VCaP (cell line): ENCODE measurements at regions not wholly inside any gene's neighbourhood (a gene's known extent, or its start where the extent isn't known, plus 50 kb on each side); places are given as distances from the start of the nearest gene placed in this dataset.

Experiments
- H3K27ac ChIP-seq: fragments of 450-650 bp; 2 replicates; pipeline ENCODE4 v1.5.1; 2017
- TF ChIP-seq, protein P1 (sequence below): fragments of 450-650 bp; conservative IDR thresholded peaks from 2 replicates; pipeline ENCODE4 v1.5.1; 2017; ENCODE audit warnings: mild to moderate bottlenecking, moderate library complexity

DNA sequence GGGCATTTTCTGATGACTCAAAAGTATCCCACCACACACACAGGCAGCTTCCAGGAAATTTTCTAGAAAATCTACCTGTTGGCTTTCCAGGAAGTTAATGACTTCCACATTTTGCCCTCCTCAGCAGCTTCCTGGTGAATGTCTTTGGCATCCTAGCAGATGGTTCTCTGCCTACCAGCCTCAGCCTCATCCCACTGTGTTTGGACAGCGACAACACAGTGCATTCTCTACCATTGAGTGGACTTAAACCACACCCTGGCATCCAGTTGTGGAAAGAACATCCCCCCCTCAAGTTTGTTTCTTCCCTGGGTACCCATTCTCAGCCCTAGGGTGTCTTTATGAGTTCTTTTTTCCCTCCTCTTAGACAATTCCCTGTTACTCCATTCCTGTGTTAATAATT lies 50.8 kb upstream of the GADL1 start:
- TF ChIP-seq, protein P1, sequence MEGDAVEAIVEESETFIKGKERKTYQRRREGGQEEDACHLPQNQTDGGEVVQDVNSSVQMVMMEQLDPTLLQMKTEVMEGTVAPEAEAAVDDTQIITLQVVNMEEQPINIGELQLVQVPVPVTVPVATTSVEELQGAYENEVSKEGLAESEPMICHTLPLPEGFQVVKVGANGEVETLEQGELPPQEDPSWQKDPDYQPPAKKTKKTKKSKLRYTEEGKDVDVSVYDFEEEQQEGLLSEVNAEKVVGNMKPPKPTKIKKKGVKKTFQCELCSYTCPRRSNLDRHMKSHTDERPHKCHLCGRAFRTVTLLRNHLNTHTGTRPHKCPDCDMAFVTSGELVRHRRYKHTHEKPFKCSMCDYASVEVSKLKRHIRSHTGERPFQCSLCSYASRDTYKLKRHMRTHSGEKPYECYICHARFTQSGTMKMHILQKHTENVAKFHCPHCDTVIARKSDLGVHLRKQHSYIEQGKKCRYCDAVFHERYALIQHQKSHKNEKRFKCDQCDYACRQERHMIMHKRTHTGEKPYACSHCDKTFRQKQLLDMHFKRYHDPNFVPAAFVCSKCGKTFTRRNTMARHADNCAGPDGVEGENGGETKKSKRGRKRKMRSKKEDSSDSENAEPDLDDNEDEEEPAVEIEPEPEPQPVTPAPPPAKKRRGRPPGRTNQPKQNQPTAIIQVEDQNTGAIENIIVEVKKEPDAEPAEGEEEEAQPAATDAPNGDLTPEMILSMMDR: no peak
- no peak overlapping the region for H3K27ac ChIP-seq

DNA sequence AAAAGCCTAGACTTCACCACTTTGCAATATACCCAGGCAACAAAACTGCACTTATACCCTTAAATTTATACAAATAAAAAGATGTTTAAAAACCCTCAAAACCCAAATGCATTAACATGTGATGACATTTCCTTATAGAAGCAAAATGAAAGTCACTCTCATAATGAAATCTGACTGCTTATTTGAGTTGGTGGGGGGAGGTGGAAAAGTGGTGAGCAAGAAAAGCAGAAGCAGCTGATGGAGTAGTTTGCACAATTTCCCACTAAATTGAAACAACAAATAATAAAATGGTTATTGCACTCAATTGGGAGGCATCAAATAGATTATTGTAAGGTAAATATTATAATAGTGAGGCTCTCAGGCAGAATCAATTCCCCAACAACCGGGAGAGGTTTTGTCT lies 54.0 kb upstream of the GADL1 start:
- H3K27ac ChIP-seq: no peak overlapping the region
- TF ChIP-seq, protein P1: no peak

DNA sequence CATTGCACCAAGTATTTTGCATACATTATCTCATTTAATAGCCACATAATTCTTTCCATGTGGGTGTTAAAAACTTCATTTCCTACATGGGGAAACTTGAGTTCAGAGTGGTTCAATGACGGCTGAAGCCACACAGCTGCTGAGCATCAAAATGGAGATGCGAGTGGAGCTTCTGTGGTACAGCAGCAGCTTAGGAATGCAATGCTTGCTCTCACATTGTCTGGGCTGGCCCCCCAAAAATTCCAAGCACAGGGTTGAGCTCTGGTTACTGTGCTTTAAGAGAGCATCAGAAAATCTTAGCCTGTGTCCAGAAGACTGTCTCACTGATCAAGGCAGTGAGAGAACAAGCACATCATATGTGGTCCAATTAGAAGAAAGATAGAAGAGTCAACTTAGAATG lies 57.4 kb upstream of the GADL1 start:
- TF ChIP-seq, protein P1: no peak
- H3K27ac ChIP-seq: no peak overlapping the region

DNA sequence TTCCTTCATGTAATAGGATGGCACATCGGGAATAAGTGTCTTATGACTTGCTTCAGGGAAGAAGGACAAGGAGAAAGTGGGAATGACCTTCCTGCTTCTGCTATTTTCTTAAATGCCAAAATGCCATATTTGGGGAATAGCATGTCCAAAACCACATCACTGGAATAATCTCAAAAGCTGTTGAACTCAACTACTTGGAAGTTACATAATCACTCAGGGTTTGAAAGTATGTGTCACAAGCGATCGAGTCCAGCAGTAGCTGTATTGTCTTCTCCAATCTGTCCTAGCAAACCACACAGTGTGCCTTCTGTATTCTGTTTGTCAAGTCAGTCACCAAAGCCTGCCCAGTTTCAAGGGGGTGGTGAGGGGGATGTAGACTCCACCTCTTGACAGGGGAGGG lies 58.3 kb upstream of the GADL1 start:
- TF ChIP-seq, protein P1: no peak
- no peak overlapping the region for H3K27ac ChIP-seq

DNA sequence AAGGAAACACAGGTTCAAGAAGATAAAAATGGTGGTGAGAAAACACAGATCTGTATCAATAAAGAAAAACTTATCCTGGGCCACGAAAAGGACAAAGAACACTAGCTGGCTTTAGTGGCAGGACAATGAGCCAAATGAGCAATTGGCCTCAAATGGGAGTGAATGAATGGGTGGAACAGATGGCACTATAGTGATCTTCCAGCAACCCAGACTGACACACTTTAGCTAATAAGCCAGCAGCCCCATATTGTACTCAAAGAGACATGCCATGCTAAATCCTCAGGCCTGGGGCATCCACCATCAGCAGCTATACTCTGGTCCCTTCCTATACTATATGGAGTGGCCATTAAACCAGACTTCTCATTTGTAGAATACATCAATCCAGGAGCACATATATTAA lies 60.0 kb upstream of the GADL1 start:
- TF ChIP-seq, protein P1: no peak
- H3K27ac ChIP-seq: no peak overlapping the region

DNA sequence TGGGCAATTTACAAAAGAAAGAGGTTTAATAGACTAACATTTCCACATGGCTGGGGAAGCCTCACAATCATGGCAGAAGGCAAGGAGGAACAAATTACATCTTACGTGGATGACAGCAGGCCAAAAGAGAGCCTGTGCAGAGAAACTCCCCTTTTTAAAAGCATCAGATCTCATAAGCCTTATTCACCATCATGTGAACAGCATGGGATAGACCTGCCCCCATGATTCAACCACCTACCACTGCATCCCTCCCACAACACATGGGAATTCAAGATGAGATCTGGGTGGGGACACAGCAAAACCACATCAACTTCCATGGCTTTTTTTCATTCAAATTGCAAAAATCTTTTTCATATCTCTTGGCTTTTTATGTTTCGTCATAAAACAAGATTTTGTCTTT lies 67.6 kb upstream of the GADL1 start:
- no peak overlapping the region for H3K27ac ChIP-seq
- TF ChIP-seq, protein P1: no peak

DNA sequence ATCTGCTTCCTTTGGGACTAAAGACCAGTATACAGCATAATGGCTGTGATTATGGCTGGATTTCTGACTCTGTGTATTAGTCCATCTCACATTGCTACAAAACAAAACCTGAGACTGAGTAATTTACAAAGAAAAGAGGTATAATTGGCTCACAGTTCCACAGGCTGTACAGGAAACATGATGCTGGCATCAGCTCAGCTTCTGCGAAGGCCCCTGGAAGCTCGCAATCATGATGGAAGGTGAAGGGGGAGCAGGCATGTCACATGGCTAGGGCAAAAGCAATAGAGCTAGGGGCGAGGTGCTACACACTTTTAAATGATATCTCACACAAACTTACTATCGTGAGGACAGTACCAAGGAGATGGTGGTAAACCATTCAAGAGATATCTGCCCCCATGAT lies 68.0 kb upstream of the GADL1 start:
- TF ChIP-seq, protein P1: no peak

More for the DNA sequence above, 68.0 kb upstream of the GADL1 start:
- H3K27ac ChIP-seq: no peak overlapping the region
